ENCODE measurements at regions not wholly inside any gene's neighbourhood (a gene's known extent, or its start where the extent isn't known, plus 50 kb on each side); places are given as distances from the start of the nearest gene placed in this dataset.

GRCh38 chr12:63066136-63066535 is 84.9 kb downstream of the AVPR1A start:
- DNase-seq (ENCODE audit: low read depth, low spot score) (no peak), FAIRE-seq (no peak)
- dilution Hi-C loops (cut with MboI; ENCODE audit: extremely low pct_ligation_motif_present, low sequenced_read_pairs) (no loop called here), intact Hi-C loops (cut with micrococcal nuclease) (loop anchor here (10.0 kb wide), 1 partner anchor 461 kb away; no protein-coding TSS in a partner anchor)
- no TSS peak for BruUV-seq (replicated peaks)
- Histone ChIP-seq H3K4me3 (replicated peaks in 1 of 3; ENCODE audit: insufficient read depth in 1 of 3, low read depth in 1 of 3, low read length in 3 of 3) (no peak overlapping the region), H4K20me1 (replicated peaks; ENCODE audit: control insufficient read depth, extremely low read depth, insufficient read depth, low read length) (no peaks in the 10 kb centered on the region), H3K79me2 (ENCODE audit: control insufficient read depth, insufficient read depth, low read length) (no peaks in the 10 kb centered on the region), H3K27ac (ENCODE audit: insufficient read depth, low read depth, low read length) (no peak overlapping the region), H3K9me3 (replicated peaks; ENCODE audit: control insufficient read depth, insufficient read depth, low read length) (no peaks in the 10 kb centered on the region), H3K9me1 (replicated peaks; ENCODE audit: control insufficient read depth, extremely low read depth, insufficient read depth, low read length) (no peaks in the 10 kb centered on the region), H2AFZ (ENCODE audit: low read depth, low read length) (no peak overlapping the region), H3K27me3 (ENCODE audit: control insufficient read depth in 2 of 2, insufficient read depth in 2 of 2, low read length in 2 of 2) (peaks cover 0 to 2% of the 10 kb centered on the region in 2 experiments), H3K9ac (replicated peaks; ENCODE audit: extremely low read depth, insufficient read depth, low read length) (no peak overlapping the region), H3K4me1 (ENCODE audit: control insufficient read depth, extremely low read depth, insufficient read depth, low read length) (no peaks in the 10 kb centered on the region), H3K4me2 (ENCODE audit: insufficient read depth, low read length) (no peak overlapping the region), H3K36me3 (ENCODE audit: control insufficient read depth in 2 of 2, extremely low read depth in 1 of 2, insufficient read depth in 2 of 2, low read length in 2 of 2) (no peaks in the 10 kb centered on the region)
- POLR2A ChIA-PET = no interaction called here
- TF ChIP-seq FOS (IDR thresholded peaks at IDR 0.05; ENCODE audit: borderline replicate concordance, insufficient read depth, low read length) (no peak), MAX (IDR thresholded peaks at IDR 0.05; ENCODE audit: insufficient read depth, insufficient read length) (no peak), JUN (IDR thresholded peaks at IDR 0.05; ENCODE audit: borderline replicate concordance, insufficient read depth, insufficient read length, low read depth) (no peak)
- CTCF ChIA-PET = interaction anchor here (1.0 kb wide), 1 partner anchor 253 kb away, joined by 3 read pairs; no protein-coding TSS in a partner anchor

- H2AFZ ChIP-seq (ENCODE audit: low read depth, low read length) = no peak overlapping the region
- dilution Hi-C loops (cut with MboI; ENCODE audit: extremely low pct_ligation_motif_present, low sequenced_read_pairs) = no loop called here
- H3K4me1 ChIP-seq (ENCODE audit: control insufficient read depth, extremely low read depth, insufficient read depth, low read length) = no peaks in the 10 kb centered on the region
- no peaks in the 10 kb centered on the region for H3K9me3 ChIP-seq (replicated peaks; ENCODE audit: control insufficient read depth, insufficient read depth, low read length)
- TF ChIP-seq EZH2 (IDR thresholded peaks at IDR 0.05; ENCODE audit: borderline replicate concordance, low read depth, low read length, severe bottlenecking) (no peak), FOS (IDR thresholded peaks at IDR 0.05; ENCODE audit: borderline replicate concordance, insufficient read depth, low read length) (no peak), GATA2 (IDR thresholded peaks at IDR 0.05; ENCODE audit: insufficient read depth, insufficient read length, low read depth, low read length) (no peak), MAX (IDR thresholded peaks at IDR 0.05; ENCODE audit: insufficient read depth, insufficient read length) (no peak)
- H3K4me3 ChIP-seq (replicated peaks in 1 of 3; ENCODE audit: insufficient read depth in 1 of 3, low read depth in 1 of 3, low read length in 3 of 3) = no peak overlapping the region
- ChIA-PET POLR2A (no interaction called here), CTCF (interaction anchor here (1.0 to 1.2 kb wide), 3 partner anchors 12 to 627 kb away, joined by 3 read pairs; no protein-coding TSS in a partner anchor)
- intact Hi-C loops (cut with micrococcal nuclease) = loop anchor here (10.0 kb wide), 1 partner anchor 459 kb away; no protein-coding TSS in a partner anchor
- H3K36me3 ChIP-seq (ENCODE audit: control insufficient read depth in 2 of 2, extremely low read depth in 1 of 2, insufficient read depth in 2 of 2, low read length in 2 of 2) = no peaks in the 10 kb centered on the region
- FAIRE-seq (no peak), DNase-seq (ENCODE audit: low read depth, low spot score) (peak; percentile 16)
- no peak overlapping the region for H3K4me2 ChIP-seq (ENCODE audit: insufficient read depth, low read length)
- H4K20me1 ChIP-seq (replicated peaks; ENCODE audit: control insufficient read depth, extremely low read depth, insufficient read depth, low read length) = no peaks in the 10 kb centered on the region
- H3K9ac ChIP-seq (replicated peaks; ENCODE audit: extremely low read depth, insufficient read depth, low read length) = no peak overlapping the region
- no peaks in the 10 kb centered on the region for H3K9me1 ChIP-seq (replicated peaks; ENCODE audit: control insufficient read depth, extremely low read depth, insufficient read depth, low read length)
- no peaks in the 10 kb centered on the region for H3K79me2 ChIP-seq (ENCODE audit: control insufficient read depth, insufficient read depth, low read length)
- H3K27ac ChIP-seq (ENCODE audit: insufficient read depth, low read depth, low read length) = no peak overlapping the region
- no TSS peak for BruUV-seq (replicated peaks)
- H3K27me3 ChIP-seq (ENCODE audit: control insufficient read depth in 2 of 2, insufficient read depth in 2 of 2, low read length in 2 of 2) = peaks cover 0 to 2% of the 10 kb centered on the region in 2 experiments
These were observed 86.9 kb downstream of the AVPR1A start for GRCh38 chr12:63064080-63064479.

All from endothelial cell of umbilical vein (primary cell).